Mucosa of stomach (tissue), 1 donor: ENCODE measurements at regions not wholly inside any gene's neighbourhood (a gene's known extent, or its start where the extent isn't known, plus 50 kb on each side); places are given as distances from the start of the nearest gene placed in this dataset.

Source experiments
- H3K27me3 ChIP-seq: one replicate; pipeline ENCODE4 v1.7.0; 2013; ENCODE audit warnings: mild to moderate bottlenecking, low read length; ENCODE audit not compliant: control insufficient read depth, insufficient read depth
- H3K36me3 ChIP-seq: one replicate; pipeline ENCODE4 v1.7.0; 2013; ENCODE audit warnings: low read length; ENCODE audit not compliant: control insufficient read depth, insufficient read depth
- H3K4me1 ChIP-seq: one replicate; pipeline ENCODE4 v1.7.0; 2013; ENCODE audit warnings: mild to moderate bottlenecking, low read length; ENCODE audit not compliant: control insufficient read depth, insufficient read depth
- H3K4me3 ChIP-seq: one replicate; pipeline ENCODE4 v1.7.0; 2013; ENCODE audit warnings: low read length
- H3K9ac ChIP-seq: one replicate; pipeline ENCODE4 v1.7.0; 2013; ENCODE audit warnings: mild to moderate bottlenecking, low read length, moderate library complexity
- H3K9me3 ChIP-seq: one replicate; pipeline ENCODE4 v1.7.0; 2013; ENCODE audit warnings: mild to moderate bottlenecking, low read length, moderate library complexity; ENCODE audit not compliant: control insufficient read depth
- donor health status: Pancreatic carcinoma.

GRCh38 chr20:12383821-12384220 lies 466.1 kb downstream of the BTBD3 start:
- Histone ChIP-seq H3K36me3 (no peaks in the 10 kb centered on the region), H3K4me3 (no peak overlapping the region), H3K27me3 (no peaks in the 10 kb centered on the region), H3K9ac (no peak overlapping the region), H3K9me3 (no peaks in the 10 kb centered on the region), H3K4me1 (no peaks in the 10 kb centered on the region)

GRCh38 chr20:12386821-12387220 lies 469.1 kb downstream of the BTBD3 start:
- H3K4me3 ChIP-seq = no peak overlapping the region
- no peaks in the 10 kb centered on the region for H3K36me3 ChIP-seq
- no peaks in the 10 kb centered on the region for H3K9me3 ChIP-seq
- H3K9ac ChIP-seq = no peak overlapping the region
- no peaks in the 10 kb centered on the region for H3K27me3 ChIP-seq
- H3K4me1 ChIP-seq = no peaks in the 10 kb centered on the region

DNA sequence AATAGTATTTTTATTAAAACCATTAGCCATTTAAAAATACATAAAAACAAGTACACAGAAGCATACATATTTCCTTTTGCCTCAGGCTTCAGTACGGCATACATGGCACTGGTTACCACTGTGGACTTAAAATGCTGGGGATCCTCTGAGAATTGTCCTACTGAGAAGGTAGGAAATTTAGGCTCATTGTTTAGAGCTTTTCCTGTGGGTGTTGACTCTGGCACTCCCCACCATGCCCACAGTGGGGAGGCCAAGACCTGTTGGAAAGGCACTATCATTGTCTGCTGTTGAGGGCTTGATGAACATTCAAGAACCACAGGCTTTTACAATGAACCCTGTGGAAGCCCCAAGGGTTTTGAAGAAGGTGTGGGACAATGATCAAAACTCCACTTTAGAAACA lies 473.4 kb downstream of the BTBD3 start:
- no peaks in the 10 kb centered on the region for H3K36me3 ChIP-seq

DNA sequence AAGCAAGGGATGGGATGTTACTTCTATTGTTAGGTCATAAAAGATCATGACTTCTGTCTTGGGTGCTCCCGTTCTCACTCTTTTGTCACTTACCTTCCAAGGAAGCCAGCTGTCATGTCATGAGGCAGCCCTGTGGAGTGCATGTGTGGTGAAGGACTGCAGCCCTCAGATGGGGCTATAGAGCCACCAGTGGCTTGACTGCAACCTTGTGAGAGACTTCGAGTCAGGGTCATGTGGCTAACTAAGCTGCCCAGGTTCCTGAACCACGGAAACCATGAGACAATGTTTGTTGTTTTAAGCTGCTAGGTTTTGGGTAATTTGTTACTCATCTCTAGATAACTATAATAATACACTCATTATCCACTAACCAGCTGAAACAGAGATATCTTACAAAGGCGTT lies 477.1 kb downstream of the BTBD3 start:
- no peaks in the 10 kb centered on the region for H3K27me3 ChIP-seq
- no peaks in the 10 kb centered on the region for H3K36me3 ChIP-seq
- no peak overlapping the region for H3K4me3 ChIP-seq
- no peaks in the 10 kb centered on the region for H3K9me3 ChIP-seq
- no peak overlapping the region for H3K9ac ChIP-seq
- no peaks in the 10 kb centered on the region for H3K4me1 ChIP-seq

More for the DNA sequence above, 473.4 kb downstream of the BTBD3 start:
- no peaks in the 10 kb centered on the region for H3K27me3 ChIP-seq
- no peaks in the 10 kb centered on the region for H3K9me3 ChIP-seq
- H3K4me1 ChIP-seq = no peaks in the 10 kb centered on the region
- no peak overlapping the region for H3K4me3 ChIP-seq
- H3K9ac ChIP-seq = no peak overlapping the region

- Histone ChIP-seq H3K4me1 (no peaks in the 10 kb centered on the region), H3K27me3 (no peaks in the 10 kb centered on the region), H3K9me3 (no peaks in the 10 kb centered on the region), H3K9ac (no peak overlapping the region), H3K4me3 (no peak overlapping the region), H3K36me3 (no peaks in the 10 kb centered on the region)
Observed at GRCh38 chr20:12395353-12395752, 477.7 kb downstream of the BTBD3 start.

DNA sequence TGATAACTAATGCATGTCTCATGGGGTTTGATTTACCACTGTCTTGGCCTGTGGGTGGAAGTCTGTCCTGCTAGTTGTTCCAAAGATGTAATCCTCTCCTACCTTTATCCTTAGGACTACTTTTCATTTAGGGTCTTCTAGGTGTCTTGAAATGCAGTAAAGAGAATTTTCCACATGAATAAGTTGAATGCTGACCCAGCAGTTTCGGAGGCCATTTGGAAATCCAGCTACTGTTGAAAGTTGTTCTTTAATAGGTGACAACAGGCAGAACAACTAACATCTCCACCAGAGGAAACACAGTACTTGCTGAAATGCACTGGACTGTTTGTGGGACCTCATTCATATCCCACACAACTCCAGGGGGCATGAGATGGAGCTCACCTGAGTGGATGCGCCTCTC lies 478.1 kb downstream of the BTBD3 start:
- Histone ChIP-seq H3K9me3 (no peaks in the 10 kb centered on the region), H3K9ac (no peak overlapping the region), H3K4me3 (no peak overlapping the region)

DNA sequence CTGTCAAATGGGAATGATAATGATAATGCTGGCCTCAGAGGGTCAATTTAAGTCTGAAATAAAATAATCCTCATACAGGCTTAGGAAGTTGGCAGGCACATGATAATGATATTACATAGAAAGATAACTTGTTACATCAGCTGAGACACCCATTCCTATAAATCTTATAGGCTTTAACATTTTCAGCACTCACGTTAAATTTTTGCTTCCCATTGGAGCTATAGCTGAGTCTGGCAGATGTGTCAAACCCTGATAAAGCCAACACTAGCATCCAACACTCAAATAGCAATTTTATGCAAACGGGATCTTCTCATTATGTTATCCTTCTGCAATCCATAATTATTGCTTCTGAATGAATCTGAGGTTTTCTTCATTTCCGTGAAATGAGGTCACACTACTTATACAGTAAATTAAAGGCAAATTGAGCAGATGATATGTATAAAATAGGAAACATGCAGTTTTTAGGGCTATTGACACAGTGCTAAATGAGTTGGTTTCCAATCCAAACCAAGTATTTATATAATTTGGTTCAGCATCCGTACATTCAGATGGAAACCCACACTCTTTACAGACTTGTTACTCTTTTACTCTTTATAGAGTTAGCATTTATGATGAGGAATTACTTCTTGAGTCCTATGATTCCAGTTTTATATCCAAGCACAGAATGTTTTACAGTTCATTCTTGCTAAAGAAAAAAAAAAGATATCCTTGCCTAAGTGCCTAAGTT lies 481.6 kb downstream of the BTBD3 start:
- H3K4me1 ChIP-seq = no peaks in the 10 kb centered on the region
- H3K4me3 ChIP-seq = no peak overlapping the region
- H3K27me3 ChIP-seq = no peaks in the 10 kb centered on the region
- no peaks in the 10 kb centered on the region for H3K36me3 ChIP-seq
- H3K9me3 ChIP-seq = no peaks in the 10 kb centered on the region
- H3K9ac ChIP-seq = no peak overlapping the region

More for the DNA sequence above, 478.1 kb downstream of the BTBD3 start:
- H3K4me1 ChIP-seq = no peaks in the 10 kb centered on the region
- H3K36me3 ChIP-seq = no peaks in the 10 kb centered on the region
- H3K27me3 ChIP-seq = no peaks in the 10 kb centered on the region

DNA sequence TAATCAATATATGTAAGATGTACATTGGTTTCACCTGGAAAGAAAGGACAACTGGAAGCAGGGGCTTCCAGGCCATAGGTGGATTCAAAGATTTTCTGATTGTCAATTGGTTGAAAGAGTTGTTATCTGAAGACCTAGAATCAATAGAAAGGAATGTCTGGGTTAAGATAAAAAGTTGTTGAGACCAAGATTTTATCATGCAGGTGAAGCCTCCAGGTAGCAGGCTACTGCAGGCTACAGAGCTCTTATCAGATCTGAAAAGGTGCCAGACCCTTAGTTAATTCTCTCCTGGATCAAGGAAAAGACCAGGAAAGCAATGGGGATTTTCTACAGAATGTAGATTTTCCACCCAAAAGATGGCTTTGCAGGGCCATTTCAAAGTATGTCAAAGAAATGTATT lies 487.2 kb downstream of the BTBD3 start:
- H3K9ac ChIP-seq = no peak overlapping the region
- no peaks in the 10 kb centered on the region for H3K27me3 ChIP-seq
- H3K9me3 ChIP-seq = no peaks in the 10 kb centered on the region
- no peak overlapping the region for H3K4me3 ChIP-seq
- no peaks in the 10 kb centered on the region for H3K4me1 ChIP-seq
- H3K36me3 ChIP-seq = no peaks in the 10 kb centered on the region

GRCh38 chr20:12406978-12407377 lies 489.3 kb downstream of the BTBD3 start:
- Histone ChIP-seq H3K36me3 (no peaks in the 10 kb centered on the region), H3K9me3 (no peaks in the 10 kb centered on the region), H3K9ac (no peak overlapping the region), H3K4me1 (no peaks in the 10 kb centered on the region), H3K4me3 (no peak overlapping the region), H3K27me3 (no peaks in the 10 kb centered on the region)

- H3K27me3 ChIP-seq = no peaks in the 10 kb centered on the region
- H3K9ac ChIP-seq = no peak overlapping the region
- no peak overlapping the region for H3K4me3 ChIP-seq
- H3K4me1 ChIP-seq = no peaks in the 10 kb centered on the region
- H3K36me3 ChIP-seq = no peaks in the 10 kb centered on the region
- H3K9me3 ChIP-seq = no peaks in the 10 kb centered on the region
Observed at GRCh38 chr20:12409501-12409900, 491.8 kb downstream of the BTBD3 start.

DNA sequence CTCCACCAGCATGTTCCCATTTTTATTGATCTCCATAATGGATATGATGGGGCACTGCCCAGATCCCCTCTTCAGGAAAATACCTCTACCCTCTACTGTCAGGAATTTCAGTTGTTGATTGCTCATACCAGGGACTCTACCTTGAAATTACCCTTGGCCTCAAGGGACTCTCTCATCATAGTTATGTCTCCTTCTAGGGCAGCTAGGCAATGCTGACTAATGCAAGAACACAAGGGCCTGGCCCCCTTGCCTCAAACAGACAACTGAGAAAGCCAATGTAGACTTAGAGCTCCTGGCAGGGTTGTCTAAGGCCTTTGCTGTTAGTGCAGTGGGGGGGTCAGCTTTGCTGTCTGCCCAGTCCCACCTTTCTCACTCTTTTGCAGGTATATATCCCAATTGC lies 493.1 kb downstream of the BTBD3 start:
- H3K4me1 ChIP-seq = no peaks in the 10 kb centered on the region
- no peak overlapping the region for H3K4me3 ChIP-seq
- no peak overlapping the region for H3K9ac ChIP-seq
- no peaks in the 10 kb centered on the region for H3K36me3 ChIP-seq
- H3K27me3 ChIP-seq = no peaks in the 10 kb centered on the region
- H3K9me3 ChIP-seq = no peaks in the 10 kb centered on the region

GRCh38 chr20:12411246-12411940 lies 493.7 kb downstream of the BTBD3 start:
- H3K9ac ChIP-seq = no peak overlapping the region
- no peaks in the 10 kb centered on the region for H3K9me3 ChIP-seq
- no peaks in the 10 kb centered on the region for H3K36me3 ChIP-seq

More at GRCh38 chr20:12411246-12411940, 493.7 kb downstream of the BTBD3 start:
- no peaks in the 10 kb centered on the region for H3K27me3 ChIP-seq
- no peak overlapping the region for H3K4me3 ChIP-seq
- no peaks in the 10 kb centered on the region for H3K4me1 ChIP-seq
